ENCODE measurements at regions not wholly inside any gene's neighbourhood (a gene's known extent, or its start where the extent isn't known, plus 50 kb on each side); places are given as distances from the start of the nearest gene placed in this dataset.
A peak's percentile ranks its signal among the peaks of the same experiment; 100 is the strongest.

- no peaks in the 10 kb centered on the region for H3K4me1 ChIP-seq
- H3K9me3 ChIP-seq: no peaks in the 10 kb centered on the region
- 80% methylated on average over 9 of the region's 9 CpGs for WGBS
Measured at GRCh38 chr22:45099961-45100360, 63.8 kb upstream of the NUP50 start.

GRCh38 chr22:45101515-45102227, 62.1 kb upstream of the NUP50 start:
- no peak overlapping the region for H3K4me3 ChIP-seq
- H3K4me1 ChIP-seq: no peaks in the 10 kb centered on the region
- intact Hi-C loops (cut with DNase I): loop anchor here (5.0 kb wide), 1 partner anchor 161 kb away; no protein-coding TSS in a partner anchor
- WGBS: 68% methylated on average over 18 of the region's 18 CpGs
- no peaks in the 10 kb centered on the region for H3K36me3 ChIP-seq
- H3K9me3 ChIP-seq: no peaks in the 10 kb centered on the region
- TF ChIP-seq POLR2A (IDR thresholded peaks at IDR 0.05; ENCODE audit: low read depth): no peak
- TF ChIP-seq POLR2AphosphoS5 (IDR thresholded peaks at IDR 0.05): no peak
- peak in 1 of 3 experiments; percentile 33 for TF ChIP-seq CTCF (IDR thresholded peaks at IDR 0.05)
- TF ChIP-seq EP300 (IDR thresholded peaks at IDR 0.05): no peak
- DNase-seq (ENCODE audit: extremely low spot score): no peak
- H3K27me3 ChIP-seq: peaks cover 0 to 84% (median 4%) of the 10 kb centered on the region in 4 donors
- no peak overlapping the region for H3K27ac ChIP-seq (replicated peaks in 1 of 4)

More at GRCh38 chr22:45099961-45100360, 63.8 kb upstream of the NUP50 start:
- intact Hi-C loops (cut with DNase I): loop anchor here (5.0 kb wide), 2 partner anchors 162 to 278 kb away; no protein-coding TSS in a partner anchor
- DNase-seq (ENCODE audit: extremely low spot score): no peak
- Histone ChIP-seq H3K4me3 (no peak overlapping the region), H3K27ac (replicated peaks in 1 of 4) (no peak overlapping the region), H3K36me3 (no peaks in the 10 kb centered on the region), H3K27me3 (peaks cover 0 to 92% (median 6%) of the 10 kb centered on the region in 4 donors)
- TF ChIP-seq POLR2AphosphoS5 (IDR thresholded peaks at IDR 0.05): no peak

GRCh38 chr22:45102896-45103420, 60.8 kb upstream of the NUP50 start:
- 57% methylated on average over 6 of the region's 6 CpGs for WGBS
- peaks cover 0 to 88% (median 4%) of the 10 kb centered on the region in 4 donors for H3K27me3 ChIP-seq
- H3K9me3 ChIP-seq: no peaks in the 10 kb centered on the region
- H3K27ac ChIP-seq (replicated peaks in 1 of 4): no peak overlapping the region
- H3K4me1 ChIP-seq: no peaks in the 10 kb centered on the region
- no peak overlapping the region for H3K4me3 ChIP-seq
- intact Hi-C loops (cut with DNase I): loop anchor here (5.0 kb wide), 1 partner anchor 159 kb away; no protein-coding TSS in a partner anchor
- DNase-seq (ENCODE audit: extremely low spot score): no peak
- TF ChIP-seq POLR2A (IDR thresholded peaks at IDR 0.05; ENCODE audit: low read depth): no peak
- TF ChIP-seq POLR2AphosphoS5 (IDR thresholded peaks at IDR 0.05): no peak
- TF ChIP-seq CTCF (IDR thresholded peaks at IDR 0.05): no peak
- TF ChIP-seq EP300 (IDR thresholded peaks at IDR 0.05): no peak
- no peaks in the 10 kb centered on the region for H3K36me3 ChIP-seq

GRCh38 chr22:45103756-45104155, 60.0 kb upstream of the NUP50 start:
- no peak overlapping the region for H3K4me3 ChIP-seq
- no peaks in the 10 kb centered on the region for H3K4me1 ChIP-seq
- H3K36me3 ChIP-seq: no peaks in the 10 kb centered on the region
- WGBS: 73% methylated on average over 10 of the region's 10 CpGs
- DNase-seq (ENCODE audit: extremely low spot score): no peak
- no peak for TF ChIP-seq POLR2AphosphoS5 (IDR thresholded peaks at IDR 0.05)
- TF ChIP-seq EP300 (IDR thresholded peaks at IDR 0.05): no peak
- H3K27me3 ChIP-seq: peaks cover 0 to 81% (median 4%) of the 10 kb centered on the region in 4 donors
- intact Hi-C loops (cut with DNase I): loop anchor here (5.0 kb wide), 1 partner anchor 159 kb away; no protein-coding TSS in a partner anchor
- H3K9me3 ChIP-seq: no peaks in the 10 kb centered on the region
- no peak overlapping the region for H3K27ac ChIP-seq (replicated peaks in 1 of 4)

GRCh38 chr22:45104313-45104712, 59.4 kb upstream of the NUP50 start:
- Histone ChIP-seq H3K27me3 (peaks cover 0 to 77% (median 4%) of the 10 kb centered on the region in 4 donors), H3K27ac (replicated peaks in 1 of 4) (no peak overlapping the region), H3K36me3 (no peaks in the 10 kb centered on the region), H3K9me3 (no peaks in the 10 kb centered on the region), H3K4me3 (no peak overlapping the region), H3K4me1 (no peaks in the 10 kb centered on the region)
- DNase-seq (ENCODE audit: extremely low spot score): no peak
- TF ChIP-seq POLR2AphosphoS5 (IDR thresholded peaks at IDR 0.05) (no peak), POLR2A (IDR thresholded peaks at IDR 0.05; ENCODE audit: low read depth) (no peak)
- intact Hi-C loops (cut with DNase I): loop anchor here (5.0 kb wide), 1 partner anchor 158 kb away; no protein-coding TSS in a partner anchor
- 94% methylated on average over 10 of the region's 10 CpGs for WGBS

- Histone ChIP-seq H3K27me3 (peaks cover 0 to 67% (median 4%) of the 10 kb centered on the region in 4 donors), H3K36me3 (no peaks in the 10 kb centered on the region), H3K27ac (replicated peaks in 1 of 4) (no peak overlapping the region), H3K4me1 (no peaks in the 10 kb centered on the region), H3K4me3 (no peak overlapping the region), H3K9me3 (no peaks in the 10 kb centered on the region)
- intact Hi-C loops (cut with DNase I): no loop called here
- WGBS: 68% methylated on average over 10 of the region's 10 CpGs
- TF ChIP-seq EP300 (IDR thresholded peaks at IDR 0.05) (no peak), CTCF (IDR thresholded peaks at IDR 0.05) (no peak), POLR2A (IDR thresholded peaks at IDR 0.05; ENCODE audit: low read depth) (no peak), POLR2AphosphoS5 (IDR thresholded peaks at IDR 0.05) (no peak)
- DNase-seq (ENCODE audit: extremely low spot score): no peak
Measured at GRCh38 chr22:45105281-45105702, 58.4 kb upstream of the NUP50 start.
